HAP-1 (cell line): ENCODE measurements at regions not wholly inside any gene's neighbourhood (a gene's known extent, or its start where the extent isn't known, plus 50 kb on each side); places are given as distances from the start of the nearest gene placed in this dataset.

Source experiments
- DNase-seq, 2 experiments: peaks; one replicate each; pipeline ENCODE4 v3.0.0-alpha.2; 2016 to 2020; ENCODE audit warnings: low spot score in 2 of 2
- H3K27me3 ChIP-seq: fragments of 250-450 bp; sonication (Bioruptor Pico); 2 replicates; pipeline ENCODE4 v1.5.1; 2020; ENCODE audit warnings: low read depth, mild to moderate bottlenecking, moderate library complexity
- H3K36me3 ChIP-seq: fragments of 250-450 bp; sonication (Bioruptor Pico); replicated peaks from 2 replicates; pipeline ENCODE4 v1.5.1; 2020; ENCODE audit warnings: mild to moderate bottlenecking
- H3K4me1 ChIP-seq: fragments of 250-450 bp; sonication (Bioruptor Pico); 2 replicates; pipeline ENCODE4 v1.5.1; 2020; ENCODE audit warnings: mild to moderate bottlenecking
- H3K4me3 ChIP-seq: fragments of 250-450 bp; sonication (Bioruptor Pico); 2 replicates; pipeline ENCODE4 v1.5.1; 2020; ENCODE audit warnings: mild to moderate bottlenecking, moderate library complexity
- H3K9me3 ChIP-seq: fragments of 250-450 bp; sonication (Bioruptor Pico); 2 replicates; pipeline ENCODE4 v1.5.1; 2020; ENCODE audit warnings: mild to moderate bottlenecking, moderate library complexity
- in situ Hi-C: fragments of 300-500 bp; cut with MboI; formaldehyde crosslinking; loops from 3 replicates; pipeline ENCODE4 v1.14.3; 2020; ENCODE audit warnings: low sequenced_read_pairs, inconsistent platforms, mixed read lengths

DNA sequence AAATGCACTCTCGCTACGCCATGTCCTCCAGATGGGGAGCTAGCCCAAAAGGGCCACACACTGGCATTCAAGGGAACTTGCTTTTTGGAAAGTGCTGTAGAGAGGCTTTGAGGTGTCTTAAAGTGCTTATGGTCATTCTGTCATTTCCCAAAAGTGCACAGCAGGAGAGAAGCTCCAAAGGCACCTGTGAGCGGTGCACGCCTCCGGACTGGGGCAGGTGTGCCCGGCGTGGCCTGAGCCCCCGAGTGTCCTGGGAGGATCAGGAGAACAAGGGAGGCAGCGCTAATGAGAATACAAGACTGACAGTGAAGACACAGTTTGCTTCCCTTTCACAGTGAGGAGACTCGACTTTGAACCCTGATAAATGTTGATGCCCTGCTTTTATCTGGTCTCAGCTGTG is 419.0 kb upstream of the MKI67 start:
- no peaks in the 10 kb centered on the region for H3K36me3 ChIP-seq
- H3K9me3 ChIP-seq: no peaks in the 10 kb centered on the region
- H3K4me1 ChIP-seq: no peaks in the 10 kb centered on the region
- H3K27me3 ChIP-seq: no peaks in the 10 kb centered on the region
- no peak overlapping the region for H3K4me3 ChIP-seq
- in situ Hi-C loops: no loop called here
- no peak for DNase-seq

DNA sequence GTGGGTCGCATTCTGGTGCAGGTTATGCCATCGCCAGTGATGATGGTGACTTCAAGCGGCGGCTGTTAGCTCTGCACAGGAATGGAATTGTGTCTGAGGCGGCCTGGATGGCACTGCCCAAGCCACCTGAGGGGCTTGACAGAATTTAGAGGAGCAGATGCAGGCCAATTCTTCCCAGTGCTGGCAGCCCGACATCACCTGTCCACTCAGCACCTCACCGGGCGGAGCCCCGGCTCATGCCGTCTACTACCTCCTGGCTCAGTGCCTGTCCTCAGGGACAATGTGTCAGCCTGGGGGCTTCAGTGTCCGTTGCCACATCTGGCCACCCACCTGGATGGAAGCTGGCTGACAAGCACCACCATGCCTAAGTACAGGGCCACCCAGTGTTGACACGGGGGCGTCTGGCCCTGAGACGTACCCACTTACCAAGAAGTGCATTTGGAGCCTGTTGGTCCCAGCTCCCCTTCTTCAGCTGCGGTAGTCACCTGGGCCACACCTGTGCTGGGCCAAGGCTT is 420.5 kb upstream of the MKI67 start:
- no peaks in the 10 kb centered on the region for H3K36me3 ChIP-seq
- no peaks in the 10 kb centered on the region for H3K4me1 ChIP-seq
- H3K4me3 ChIP-seq: no peak overlapping the region
- in situ Hi-C loops: no loop called here
- no peaks in the 10 kb centered on the region for H3K9me3 ChIP-seq
- H3K27me3 ChIP-seq: no peaks in the 10 kb centered on the region
- DNase-seq: no peak

- no peak for DNase-seq
- H3K27me3 ChIP-seq: no peaks in the 10 kb centered on the region
- H3K4me1 ChIP-seq: no peaks in the 10 kb centered on the region
- H3K4me3 ChIP-seq: no peak overlapping the region
- in situ Hi-C loops: no loop called here
- no peaks in the 10 kb centered on the region for H3K36me3 ChIP-seq
- H3K9me3 ChIP-seq: no peaks in the 10 kb centered on the region
Measured at GRCh38 chr10:128549101-128549608, 422.9 kb upstream of the MKI67 start.

GRCh38 chr10:128550045-128550444 is 423.8 kb upstream of the MKI67 start:
- in situ Hi-C loops: no loop called here
- DNase-seq: no peak
- H3K4me1 ChIP-seq: no peaks in the 10 kb centered on the region

GRCh38 chr10:128551475-128551874 is 425.3 kb upstream of the MKI67 start:
- DNase-seq: no peak
- in situ Hi-C loops: no loop called here
- Histone ChIP-seq H3K4me3 (no peak overlapping the region), H3K27me3 (no peaks in the 10 kb centered on the region), H3K36me3 (no peaks in the 10 kb centered on the region), H3K9me3 (no peaks in the 10 kb centered on the region), H3K4me1 (no peaks in the 10 kb centered on the region)

More at GRCh38 chr10:128550045-128550444, 423.8 kb upstream of the MKI67 start:
- Histone ChIP-seq H3K9me3 (no peaks in the 10 kb centered on the region), H3K36me3 (no peaks in the 10 kb centered on the region), H3K27me3 (no peaks in the 10 kb centered on the region), H3K4me3 (no peak overlapping the region)

GRCh38 chr10:128553755-128554154 is 427.5 kb upstream of the MKI67 start:
- Histone ChIP-seq H3K4me1 (no peaks in the 10 kb centered on the region), H3K27me3 (no peaks in the 10 kb centered on the region), H3K4me3 (no peak overlapping the region), H3K9me3 (no peaks in the 10 kb centered on the region), H3K36me3 (no peaks in the 10 kb centered on the region)
- in situ Hi-C loops: no loop called here
- DNase-seq: no peak

- Histone ChIP-seq H3K36me3 (no peaks in the 10 kb centered on the region), H3K27me3 (no peaks in the 10 kb centered on the region), H3K9me3 (no peaks in the 10 kb centered on the region), H3K4me1 (no peaks in the 10 kb centered on the region), H3K4me3 (no peak overlapping the region)
- DNase-seq: no peak
- in situ Hi-C loops: no loop called here
Measured at GRCh38 chr10:128556182-128557110, 430.2 kb upstream of the MKI67 start.

DNA sequence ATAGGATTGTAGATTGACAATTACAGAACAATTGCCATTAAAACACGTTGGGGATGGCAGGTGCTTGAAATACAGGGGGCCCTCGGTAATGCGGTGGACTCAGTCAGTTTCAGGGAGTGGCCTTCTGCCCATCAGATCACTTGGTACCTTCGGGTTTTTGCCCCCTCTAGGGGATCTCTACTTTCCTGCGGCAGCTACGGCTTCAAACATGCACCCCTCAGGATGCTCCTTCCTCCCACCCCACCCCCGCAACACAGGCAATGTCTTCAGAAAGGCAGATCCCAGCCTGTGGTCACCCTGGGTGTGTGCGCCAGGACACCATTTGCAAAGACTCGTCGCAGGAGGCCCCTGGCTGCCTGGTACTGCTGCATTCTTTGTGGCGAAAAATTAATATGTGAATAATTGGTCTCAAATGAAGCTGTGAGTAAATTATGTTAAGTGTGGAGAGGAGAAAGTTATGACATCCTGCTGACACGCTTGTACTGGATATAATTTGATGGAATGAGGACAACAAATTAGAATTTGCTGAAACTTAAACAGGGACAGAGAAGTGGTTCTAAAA is 431.0 kb upstream of the MKI67 start:
- DNase-seq: no peak
- Histone ChIP-seq H3K27me3 (no peaks in the 10 kb centered on the region), H3K4me3 (no peak overlapping the region), H3K9me3 (no peaks in the 10 kb centered on the region), H3K4me1 (no peaks in the 10 kb centered on the region), H3K36me3 (no peaks in the 10 kb centered on the region)
- in situ Hi-C loops: no loop called here

GRCh38 chr10:128560406-128560805 is 434.2 kb upstream of the MKI67 start:
- Histone ChIP-seq H3K4me3 (no peak overlapping the region), H3K9me3 (no peaks in the 10 kb centered on the region)
- in situ Hi-C loops: no loop called here

GRCh38 chr10:128560993-128561392 is 434.8 kb upstream of the MKI67 start:
- H3K36me3 ChIP-seq: no peaks in the 10 kb centered on the region
- H3K9me3 ChIP-seq: no peaks in the 10 kb centered on the region
- in situ Hi-C loops: no loop called here
- DNase-seq: no peak
- H3K4me1 ChIP-seq: no peaks in the 10 kb centered on the region
- H3K27me3 ChIP-seq: no peaks in the 10 kb centered on the region
- H3K4me3 ChIP-seq: no peak overlapping the region

More at GRCh38 chr10:128560406-128560805, 434.2 kb upstream of the MKI67 start:
- no peaks in the 10 kb centered on the region for H3K36me3 ChIP-seq
- H3K27me3 ChIP-seq: no peaks in the 10 kb centered on the region
- DNase-seq: no peak
- H3K4me1 ChIP-seq: no peaks in the 10 kb centered on the region

DNA sequence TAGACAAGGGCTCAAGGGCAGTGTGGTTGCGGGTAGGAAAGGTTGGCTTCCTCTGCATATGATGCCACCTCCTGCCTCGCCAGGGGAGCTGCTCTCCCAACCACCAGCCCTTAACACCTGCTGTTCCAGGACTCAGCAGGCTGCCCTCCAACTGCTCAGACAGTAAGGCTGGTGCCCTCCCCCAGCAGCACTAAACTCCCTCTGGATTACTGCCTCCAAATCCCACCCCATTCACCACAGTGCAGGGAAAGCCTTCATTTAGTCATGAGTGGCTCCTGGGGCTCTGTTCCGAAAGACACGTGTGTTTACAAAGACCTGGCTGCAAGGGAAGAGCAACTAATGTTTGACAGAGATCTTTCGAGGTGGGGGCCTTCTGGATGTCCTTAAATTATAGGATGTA is 437.2 kb upstream of the MKI67 start:
- Histone ChIP-seq H3K4me3 (no peak overlapping the region), H3K36me3 (no peaks in the 10 kb centered on the region), H3K4me1 (no peaks in the 10 kb centered on the region), H3K9me3 (no peaks in the 10 kb centered on the region), H3K27me3 (no peaks in the 10 kb centered on the region)
- in situ Hi-C loops: no loop called here
- no peak for DNase-seq

GRCh38 chr10:128563904-128564303 is 437.7 kb upstream of the MKI67 start:
- in situ Hi-C loops: no loop called here
- Histone ChIP-seq H3K9me3 (no peaks in the 10 kb centered on the region), H3K4me3 (no peak overlapping the region), H3K36me3 (no peaks in the 10 kb centered on the region), H3K27me3 (no peaks in the 10 kb centered on the region), H3K4me1 (no peaks in the 10 kb centered on the region)
- DNase-seq: no peak

DNA sequence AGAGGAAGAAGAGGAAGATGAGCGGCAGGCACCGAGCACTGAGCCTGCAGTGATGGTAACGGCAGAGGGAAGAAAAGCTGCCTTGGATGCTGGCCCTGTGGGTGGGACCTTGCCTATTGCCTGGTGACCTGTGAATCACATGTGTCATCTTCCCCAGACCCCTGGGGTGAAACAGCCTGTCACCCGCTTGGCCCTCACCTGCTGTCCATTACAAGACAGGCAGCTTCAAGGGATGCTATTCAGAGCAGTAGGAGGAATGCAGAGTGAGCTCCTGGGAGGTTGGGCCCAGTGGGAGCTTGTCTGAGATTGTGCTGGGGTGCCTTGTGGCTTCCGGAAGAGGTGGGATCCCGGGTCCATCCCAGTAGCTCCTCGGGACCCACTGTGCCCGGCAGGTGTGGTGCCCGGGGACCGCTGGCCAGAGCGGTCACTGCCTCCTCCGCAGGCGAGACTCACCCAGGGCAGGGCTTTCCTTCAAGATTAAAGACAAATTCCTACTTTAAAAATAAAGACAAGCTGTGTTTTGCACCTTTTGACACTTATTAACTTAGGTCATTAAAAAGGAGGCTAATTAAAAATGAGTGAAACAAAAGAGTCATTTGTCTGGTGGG is 440.2 kb upstream of the MKI67 start:
- in situ Hi-C loops: no loop called here
- Histone ChIP-seq H3K4me3 (no peak overlapping the region), H3K4me1 (no peaks in the 10 kb centered on the region), H3K27me3 (no peaks in the 10 kb centered on the region), H3K36me3 (no peaks in the 10 kb centered on the region), H3K9me3 (no peaks in the 10 kb centered on the region)
- DNase-seq: no peak

- H3K4me1 ChIP-seq: no peaks in the 10 kb centered on the region
- H3K27me3 ChIP-seq: no peaks in the 10 kb centered on the region
- H3K4me3 ChIP-seq: no peak overlapping the region
- H3K36me3 ChIP-seq: no peaks in the 10 kb centered on the region
- no peaks in the 10 kb centered on the region for H3K9me3 ChIP-seq
- in situ Hi-C loops: no loop called here
- no peak for DNase-seq
Measured at GRCh38 chr10:128567551-128567950, 441.3 kb upstream of the MKI67 start.
